PFSK-1 (cell line): ENCODE measurements at regions not wholly inside any gene's neighbourhood (a gene's known extent, or its start where the extent isn't known, plus 50 kb on each side); places are given as distances from the start of the nearest gene placed in this dataset.

Experiments used
- FOXP2 ChIP-seq: optimal IDR thresholded peaks from 2 replicates; pipeline ENCODE3; 2011; ENCODE audit warnings: borderline replicate concordance, control low read depth, inconsistent platforms; ENCODE audit not compliant: insufficient read depth; ENCODE audit errors: extremely low read length, extremely low read depth
- POLR2AphosphoS5 ChIP-seq: IDR thresholded peaks from 2 replicates; pipeline ENCODE4 v1.6.1; 2012; ENCODE audit warnings: low read depth, mild to moderate bottlenecking, control low read depth, low read length, moderate library complexity
- SIN3A ChIP-seq: IDR thresholded peaks from 2 replicates; pipeline ENCODE4 v1.6.1; 2012; ENCODE audit warnings: mild to moderate bottlenecking, low read length, moderate library complexity, borderline replicate concordance; ENCODE audit not compliant: insufficient read depth
- TAF1 ChIP-seq: IDR thresholded peaks from 2 replicates; pipeline ENCODE4 v1.6.1; 2012; ENCODE audit warnings: low read length, control low read depth, borderline replicate concordance; ENCODE audit not compliant: insufficient read depth
- TF ChIP-seq, protein P1 (sequence below), 2 experiments: IDR thresholded peaks; 2 replicates each; pipeline versions ENCODE4 v1.6.1 to v1.8.0; 2011 to 2012; ENCODE audit warnings: low read depth in 2 of 2, low read length in 2 of 2, control low read depth in 1 of 2, inconsistent platforms in 1 of 2, mild to moderate bottlenecking in 1 of 2, moderate library complexity in 1 of 2; ENCODE audit not compliant: insufficient read depth in 1 of 2

DNA sequence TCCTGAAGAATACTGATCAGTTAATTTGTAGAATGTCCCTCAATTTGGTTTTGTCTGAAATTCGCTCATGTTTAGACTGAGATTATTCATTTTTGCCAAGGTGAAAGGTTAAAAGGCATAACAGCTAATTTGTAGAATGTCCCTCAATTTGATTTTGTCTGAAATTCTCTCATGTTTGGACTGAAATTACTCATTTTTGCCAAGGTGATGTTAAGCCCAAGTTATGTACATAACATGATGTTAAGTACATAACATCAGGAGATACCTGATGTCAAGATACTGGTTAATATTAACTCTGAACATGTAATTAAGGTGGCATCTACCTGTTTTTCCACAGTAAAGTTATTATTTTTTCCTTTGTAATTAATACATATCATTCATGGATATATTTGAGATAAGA is 243.4 kb upstream of the PMFBP1 start:
- TF ChIP-seq SIN3A (no peak), FOXP2 (no peak), TAF1 (no peak), POLR2AphosphoS5 (no peak)
- TF ChIP-seq, protein P1, sequence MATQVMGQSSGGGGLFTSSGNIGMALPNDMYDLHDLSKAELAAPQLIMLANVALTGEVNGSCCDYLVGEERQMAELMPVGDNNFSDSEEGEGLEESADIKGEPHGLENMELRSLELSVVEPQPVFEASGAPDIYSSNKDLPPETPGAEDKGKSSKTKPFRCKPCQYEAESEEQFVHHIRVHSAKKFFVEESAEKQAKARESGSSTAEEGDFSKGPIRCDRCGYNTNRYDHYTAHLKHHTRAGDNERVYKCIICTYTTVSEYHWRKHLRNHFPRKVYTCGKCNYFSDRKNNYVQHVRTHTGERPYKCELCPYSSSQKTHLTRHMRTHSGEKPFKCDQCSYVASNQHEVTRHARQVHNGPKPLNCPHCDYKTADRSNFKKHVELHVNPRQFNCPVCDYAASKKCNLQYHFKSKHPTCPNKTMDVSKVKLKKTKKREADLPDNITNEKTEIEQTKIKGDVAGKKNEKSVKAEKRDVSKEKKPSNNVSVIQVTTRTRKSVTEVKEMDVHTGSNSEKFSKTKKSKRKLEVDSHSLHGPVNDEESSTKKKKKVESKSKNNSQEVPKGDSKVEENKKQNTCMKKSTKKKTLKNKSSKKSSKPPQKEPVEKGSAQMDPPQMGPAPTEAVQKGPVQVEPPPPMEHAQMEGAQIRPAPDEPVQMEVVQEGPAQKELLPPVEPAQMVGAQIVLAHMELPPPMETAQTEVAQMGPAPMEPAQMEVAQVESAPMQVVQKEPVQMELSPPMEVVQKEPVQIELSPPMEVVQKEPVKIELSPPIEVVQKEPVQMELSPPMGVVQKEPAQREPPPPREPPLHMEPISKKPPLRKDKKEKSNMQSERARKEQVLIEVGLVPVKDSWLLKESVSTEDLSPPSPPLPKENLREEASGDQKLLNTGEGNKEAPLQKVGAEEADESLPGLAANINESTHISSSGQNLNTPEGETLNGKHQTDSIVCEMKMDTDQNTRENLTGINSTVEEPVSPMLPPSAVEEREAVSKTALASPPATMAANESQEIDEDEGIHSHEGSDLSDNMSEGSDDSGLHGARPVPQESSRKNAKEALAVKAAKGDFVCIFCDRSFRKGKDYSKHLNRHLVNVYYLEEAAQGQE (IDR thresholded peaks at IDR 0.05; ENCODE audit: insufficient read depth in 1 of 2, low read depth in 2 of 2, low read length in 2 of 2) = no peak

DNA sequence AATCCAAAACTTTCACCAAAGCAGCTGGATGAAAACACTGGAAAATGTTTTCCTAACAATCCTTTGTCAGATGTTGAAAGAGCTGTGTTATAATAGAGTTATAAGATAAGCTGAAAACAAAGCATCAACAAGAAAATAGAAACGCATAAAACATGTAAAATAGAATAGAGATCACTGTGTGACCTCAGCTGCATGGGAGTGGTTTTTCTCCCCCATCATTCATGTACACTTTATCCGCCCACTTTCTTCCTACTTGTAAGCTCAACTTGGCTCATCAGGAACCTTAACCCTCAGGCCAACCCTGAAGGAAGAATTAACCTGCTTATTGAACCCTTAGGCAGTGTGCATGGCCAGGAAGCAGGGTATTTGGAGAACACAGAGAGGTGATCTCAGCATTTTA is 238.5 kb upstream of the PMFBP1 start:
- TF ChIP-seq TAF1 (no peak), SIN3A (no peak), POLR2AphosphoS5 (no peak), FOXP2 (no peak)
- TF ChIP-seq, protein P1 (IDR thresholded peaks at IDR 0.05; ENCODE audit: insufficient read depth in 1 of 2, low read depth in 2 of 2, low read length in 2 of 2) = no peak

DNA sequence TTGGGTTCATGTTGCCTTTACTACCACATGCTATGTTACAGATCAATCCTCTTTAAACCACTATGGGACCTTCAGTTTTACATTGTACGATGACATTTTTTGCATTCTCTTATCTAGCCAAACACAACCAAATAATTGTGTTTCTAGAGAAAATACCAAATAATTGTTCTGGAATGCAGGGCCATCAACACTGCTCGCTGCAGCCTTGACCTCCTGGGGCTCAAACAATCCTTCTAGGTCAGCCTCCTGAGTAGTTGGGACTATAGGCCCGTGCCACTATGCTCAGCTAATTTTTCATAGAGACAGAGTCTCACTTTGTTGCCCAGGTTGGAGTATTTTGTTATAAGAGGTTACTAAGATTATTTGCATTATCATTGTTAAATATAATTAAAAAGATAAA is 237.5 kb upstream of the PMFBP1 start:
- TF ChIP-seq, protein P1 (IDR thresholded peaks at IDR 0.05; ENCODE audit: insufficient read depth in 1 of 2, low read depth in 2 of 2, low read length in 2 of 2) = no peak
- TF ChIP-seq POLR2AphosphoS5 (no peak), TAF1 (no peak), SIN3A (no peak)

DNA sequence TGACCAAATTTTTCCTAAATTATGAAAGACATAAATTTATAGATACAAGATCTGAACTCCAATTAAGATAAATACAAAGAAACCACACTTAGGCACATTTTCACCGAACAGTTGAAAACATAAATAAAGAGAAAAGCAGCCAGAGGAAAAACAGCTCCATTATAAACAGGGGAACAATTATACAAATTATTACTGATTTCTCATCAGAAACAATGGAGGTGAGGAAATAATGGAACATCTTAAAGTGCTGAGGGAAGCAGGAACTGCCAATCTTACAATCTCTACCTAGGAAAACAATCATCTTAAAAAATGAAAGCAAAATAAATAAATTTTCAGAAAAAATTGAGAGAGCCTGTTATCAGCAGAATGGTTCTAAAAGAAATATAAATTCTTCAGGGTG is 234.4 kb upstream of the PMFBP1 start:
- no peak for TF ChIP-seq POLR2AphosphoS5
- TF ChIP-seq, protein P1 (IDR thresholded peaks at IDR 0.05; ENCODE audit: insufficient read depth in 1 of 2, low read depth in 2 of 2, low read length in 2 of 2) = no peak
- TF ChIP-seq FOXP2 = no peak
- TF ChIP-seq SIN3A = no peak
- TF ChIP-seq TAF1 = no peak

DNA sequence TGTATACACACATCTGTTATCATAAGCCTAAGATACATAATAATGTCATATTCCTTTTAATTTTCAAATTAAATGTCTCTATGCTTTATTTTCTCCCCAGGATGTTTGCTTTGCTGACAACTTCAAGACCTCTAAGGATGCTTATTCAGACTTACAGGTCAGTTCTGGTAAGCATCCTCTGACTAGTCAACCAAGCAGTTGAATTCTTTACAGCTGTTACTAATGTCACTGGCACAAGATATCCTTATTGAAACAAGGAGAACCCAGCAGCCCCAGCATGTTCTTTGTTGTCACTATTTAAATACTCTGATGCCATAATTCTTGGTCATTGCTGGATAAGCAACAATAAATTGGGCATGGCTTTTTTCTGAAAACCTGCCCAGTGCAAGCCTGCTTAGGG is 232.3 kb upstream of the PMFBP1 start:
- TF ChIP-seq TAF1 (no peak), FOXP2 (no peak), SIN3A (no peak), POLR2AphosphoS5 (no peak)

DNA sequence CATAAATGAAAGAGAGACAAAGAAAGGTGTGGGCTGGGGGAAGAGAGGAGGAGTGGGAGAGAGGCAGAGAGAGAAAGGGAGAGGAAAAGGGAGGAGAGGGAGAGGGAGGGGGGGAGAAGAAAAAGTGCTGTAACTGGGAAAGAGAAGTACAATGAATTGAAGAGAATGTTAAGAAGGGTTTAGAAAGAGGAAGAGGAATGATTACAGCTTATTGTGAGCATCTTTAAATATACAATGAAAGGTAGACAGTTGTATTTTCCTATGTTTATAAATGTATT is 229.1 kb upstream of the PMFBP1 start:
- no peak for TF ChIP-seq FOXP2
- no peak for TF ChIP-seq TAF1
- TF ChIP-seq, protein P1 (IDR thresholded peaks at IDR 0.05; ENCODE audit: insufficient read depth in 1 of 2, low read depth in 2 of 2, low read length in 2 of 2) = no peak
- TF ChIP-seq POLR2AphosphoS5 = no peak
- no peak for TF ChIP-seq SIN3A
